ENCODE measurements at regions not wholly inside any gene's neighbourhood (a gene's known extent, or its start where the extent isn't known, plus 50 kb on each side); places are given as distances from the start of the nearest gene placed in this dataset.

DNA sequence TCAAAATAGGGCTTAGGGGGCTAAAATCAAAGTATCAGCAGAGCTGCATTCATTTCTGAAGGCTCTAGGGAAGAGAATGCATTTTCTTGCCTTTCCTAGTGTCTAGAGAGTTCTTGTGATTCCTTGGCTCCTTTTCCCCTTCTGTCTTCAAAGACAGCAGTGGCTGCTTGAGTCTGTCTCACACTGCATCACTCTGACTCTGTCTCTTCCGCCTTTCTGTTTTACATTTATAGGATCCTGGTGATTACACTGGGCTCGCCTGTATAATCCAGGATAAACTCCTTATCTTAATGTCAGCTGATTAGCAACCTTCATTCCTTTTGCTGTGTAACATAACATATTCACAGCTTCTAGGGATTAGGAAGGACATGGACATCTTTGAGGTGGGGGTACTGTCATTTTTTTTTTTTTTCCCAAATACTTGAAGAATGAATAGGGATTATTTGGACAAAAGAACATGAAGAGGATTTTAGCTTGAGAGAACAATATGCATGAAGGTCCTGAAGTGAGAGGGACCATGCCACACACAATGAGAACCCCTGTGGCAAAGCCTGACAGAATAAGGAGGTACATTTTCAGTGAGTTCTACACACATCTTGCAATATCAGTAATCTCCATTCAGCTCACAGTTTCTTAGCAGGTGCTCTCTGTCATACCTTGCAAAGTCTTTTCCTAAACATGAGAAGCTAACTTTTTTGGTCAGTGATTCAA is 267.6 kb downstream of the FAM170A start:
- H3K4me1 Mint-ChIP-seq (ENCODE audit: unreplicated experiment), result peaks cover 5% of the 10 kb centered on the region
- TF ChIP-seq, protein P1, sequence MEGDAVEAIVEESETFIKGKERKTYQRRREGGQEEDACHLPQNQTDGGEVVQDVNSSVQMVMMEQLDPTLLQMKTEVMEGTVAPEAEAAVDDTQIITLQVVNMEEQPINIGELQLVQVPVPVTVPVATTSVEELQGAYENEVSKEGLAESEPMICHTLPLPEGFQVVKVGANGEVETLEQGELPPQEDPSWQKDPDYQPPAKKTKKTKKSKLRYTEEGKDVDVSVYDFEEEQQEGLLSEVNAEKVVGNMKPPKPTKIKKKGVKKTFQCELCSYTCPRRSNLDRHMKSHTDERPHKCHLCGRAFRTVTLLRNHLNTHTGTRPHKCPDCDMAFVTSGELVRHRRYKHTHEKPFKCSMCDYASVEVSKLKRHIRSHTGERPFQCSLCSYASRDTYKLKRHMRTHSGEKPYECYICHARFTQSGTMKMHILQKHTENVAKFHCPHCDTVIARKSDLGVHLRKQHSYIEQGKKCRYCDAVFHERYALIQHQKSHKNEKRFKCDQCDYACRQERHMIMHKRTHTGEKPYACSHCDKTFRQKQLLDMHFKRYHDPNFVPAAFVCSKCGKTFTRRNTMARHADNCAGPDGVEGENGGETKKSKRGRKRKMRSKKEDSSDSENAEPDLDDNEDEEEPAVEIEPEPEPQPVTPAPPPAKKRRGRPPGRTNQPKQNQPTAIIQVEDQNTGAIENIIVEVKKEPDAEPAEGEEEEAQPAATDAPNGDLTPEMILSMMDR (IDR thresholded peaks at IDR 0.05; ENCODE audit: unreplicated experiment), result no peak
- no peak overlapping the region for H3K4me3 Mint-ChIP-seq (ENCODE audit: unreplicated experiment)
- no peaks in the 10 kb centered on the region for H3K27me3 Mint-ChIP-seq (ENCODE audit: unreplicated experiment)
- no peak for DNase-seq (ENCODE audit: low spot score)
- H3K27ac Mint-ChIP-seq (ENCODE audit: unreplicated experiment), result no peak overlapping the region
- H3K36me3 Mint-ChIP-seq (ENCODE audit: low read depth, unreplicated experiment), result no peaks in the 10 kb centered on the region
- no peaks in the 10 kb centered on the region for H3K9me3 Mint-ChIP-seq (ENCODE audit: unreplicated experiment)

DNA sequence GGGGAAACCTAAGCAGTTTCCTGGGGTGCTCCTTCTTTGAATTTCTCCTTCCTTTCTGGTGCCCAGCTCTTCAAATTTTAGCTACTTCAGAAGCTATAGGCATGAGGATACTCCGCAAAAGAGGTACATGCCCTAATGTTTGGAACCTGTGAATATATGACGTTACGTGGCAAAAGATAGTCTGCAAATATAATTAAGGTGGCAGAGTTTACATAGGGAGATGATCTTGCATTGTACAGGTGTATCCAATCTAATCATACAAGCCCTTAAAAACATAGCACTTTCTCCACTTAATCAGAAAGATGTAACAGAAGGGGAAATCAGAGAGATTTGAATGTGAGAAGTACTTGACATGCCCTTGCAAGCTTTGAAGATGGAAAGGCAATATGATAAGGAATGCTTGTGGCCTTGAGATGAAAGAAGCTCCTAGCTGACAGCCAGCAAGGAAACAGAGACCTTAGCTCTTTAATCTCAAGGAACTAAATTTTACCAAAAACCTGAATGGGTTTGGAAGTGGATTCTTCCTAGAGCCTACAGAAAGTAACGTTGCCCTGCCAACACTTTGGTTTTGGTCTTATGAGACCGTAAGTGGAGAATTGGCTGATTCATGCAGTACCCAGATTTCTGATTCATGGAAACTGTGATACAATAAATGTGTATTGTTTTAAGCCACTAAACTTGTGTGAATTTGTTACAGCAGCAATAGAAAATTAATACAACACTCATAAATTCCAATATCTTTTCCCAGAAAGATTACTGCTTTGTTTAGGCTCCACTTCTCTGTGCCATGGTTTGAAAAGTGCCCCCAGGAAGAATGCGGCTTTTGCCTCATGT is 268.4 kb downstream of the FAM170A start:
- DNase-seq (ENCODE audit: low spot score), result no peak
- Mint-ChIP-seq H3K36me3 (ENCODE audit: low read depth, unreplicated experiment) (no peaks in the 10 kb centered on the region), H3K4me1 (ENCODE audit: unreplicated experiment) (peaks cover 5% of the 10 kb centered on the region), H3K27ac (ENCODE audit: unreplicated experiment) (no peak overlapping the region), H3K9me3 (ENCODE audit: unreplicated experiment) (no peaks in the 10 kb centered on the region), H3K4me3 (ENCODE audit: unreplicated experiment) (no peak overlapping the region), H3K27me3 (ENCODE audit: unreplicated experiment) (no peaks in the 10 kb centered on the region)
- TF ChIP-seq, protein P1 (IDR thresholded peaks at IDR 0.05; ENCODE audit: unreplicated experiment), result no peak

DNA sequence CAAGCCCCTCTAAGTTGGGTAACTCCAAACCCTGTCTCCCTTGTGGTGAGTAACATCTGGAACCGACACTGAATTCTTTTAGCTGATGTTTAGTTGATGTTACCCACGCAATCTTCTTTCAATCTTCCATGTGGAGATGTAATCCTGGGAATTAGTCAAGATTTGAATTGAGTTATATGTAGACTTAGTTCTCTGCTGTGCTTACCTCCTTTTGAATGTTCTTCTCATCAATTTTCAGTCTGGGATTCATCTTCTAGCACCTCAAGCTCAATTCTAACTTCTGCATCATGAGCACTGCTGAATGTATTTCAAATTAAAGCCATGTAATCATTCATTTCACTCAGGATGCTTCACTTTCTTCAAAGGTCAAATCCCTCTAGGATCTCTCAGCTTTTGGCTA is 270.6 kb downstream of the FAM170A start:
- TF ChIP-seq, protein P1 (IDR thresholded peaks at IDR 0.05; ENCODE audit: unreplicated experiment), result no peak
- Mint-ChIP-seq H3K4me1 (ENCODE audit: unreplicated experiment) (no peaks in the 10 kb centered on the region), H3K27me3 (ENCODE audit: unreplicated experiment) (no peaks in the 10 kb centered on the region), H3K27ac (ENCODE audit: unreplicated experiment) (no peak overlapping the region), H3K4me3 (ENCODE audit: unreplicated experiment) (no peak overlapping the region), H3K9me3 (ENCODE audit: unreplicated experiment) (no peaks in the 10 kb centered on the region), H3K36me3 (ENCODE audit: low read depth, unreplicated experiment) (no peaks in the 10 kb centered on the region)
- DNase-seq (ENCODE audit: low spot score), result no peak

DNA sequence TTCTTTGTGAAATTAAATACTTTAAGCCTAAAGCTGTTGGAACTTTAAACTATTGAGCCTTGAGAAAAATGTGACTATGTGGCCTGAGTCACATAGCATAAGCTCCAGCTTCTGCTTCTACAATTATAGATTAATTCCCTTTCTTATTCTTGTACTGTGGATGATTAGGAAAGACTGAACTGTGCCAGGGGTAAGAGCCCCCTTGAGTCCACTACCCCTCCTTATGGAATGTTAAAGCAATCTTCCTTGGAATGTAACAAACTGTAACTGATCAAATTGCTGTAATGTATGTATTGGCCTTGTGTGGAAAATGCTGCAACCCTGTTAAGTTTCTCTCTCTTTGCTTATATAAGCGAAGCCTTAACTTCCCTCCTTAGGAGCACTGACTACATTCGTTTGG is 273.2 kb downstream of the FAM170A start:
- Mint-ChIP-seq H3K4me3 (ENCODE audit: unreplicated experiment) (no peak overlapping the region), H3K36me3 (ENCODE audit: low read depth, unreplicated experiment) (no peaks in the 10 kb centered on the region), H3K9me3 (ENCODE audit: unreplicated experiment) (no peaks in the 10 kb centered on the region), H3K27me3 (ENCODE audit: unreplicated experiment) (no peaks in the 10 kb centered on the region), H3K27ac (ENCODE audit: unreplicated experiment) (no peak overlapping the region), H3K4me1 (ENCODE audit: unreplicated experiment) (no peaks in the 10 kb centered on the region)
- no peak for DNase-seq (ENCODE audit: low spot score)
- TF ChIP-seq, protein P1 (IDR thresholded peaks at IDR 0.05; ENCODE audit: unreplicated experiment), result no peak

DNA sequence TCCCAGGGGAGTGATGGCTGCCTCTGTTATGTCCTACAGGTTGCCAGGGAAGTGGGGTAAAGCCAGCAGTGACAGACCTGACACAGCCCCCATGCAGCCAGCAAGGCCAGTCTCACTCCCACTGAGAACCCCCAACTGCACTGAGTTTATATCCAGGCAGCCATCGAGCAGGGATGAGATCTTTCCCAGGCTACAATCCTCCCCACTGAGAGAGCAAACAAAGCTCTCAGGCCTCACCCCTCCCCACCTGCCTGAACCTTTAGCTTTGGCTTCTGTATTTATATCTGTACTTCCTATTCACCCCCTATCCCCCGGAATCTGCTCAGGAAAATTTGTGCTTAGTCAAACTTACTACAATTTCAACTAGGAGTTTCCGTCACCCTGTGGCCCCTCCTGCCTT is 284.1 kb downstream of the FAM170A start:
- no peak overlapping the region for H3K4me3 Mint-ChIP-seq (ENCODE audit: unreplicated experiment)
- H3K27ac Mint-ChIP-seq (ENCODE audit: unreplicated experiment), result no peak overlapping the region
- no peaks in the 10 kb centered on the region for H3K36me3 Mint-ChIP-seq (ENCODE audit: low read depth, unreplicated experiment)
- H3K4me1 Mint-ChIP-seq (ENCODE audit: unreplicated experiment), result no peaks in the 10 kb centered on the region
- TF ChIP-seq, protein P1 (IDR thresholded peaks at IDR 0.05; ENCODE audit: unreplicated experiment), result no peak
- H3K9me3 Mint-ChIP-seq (ENCODE audit: unreplicated experiment), result no peaks in the 10 kb centered on the region
- peaks cover 1% of the 10 kb centered on the region for H3K27me3 Mint-ChIP-seq (ENCODE audit: unreplicated experiment)
- no peak for DNase-seq (ENCODE audit: low spot score)
